ENCODE measurements at regions not wholly inside any gene's neighbourhood (a gene's known extent, or its start where the extent isn't known, plus 50 kb on each side); places are given as distances from the start of the nearest gene placed in this dataset.

DNA sequence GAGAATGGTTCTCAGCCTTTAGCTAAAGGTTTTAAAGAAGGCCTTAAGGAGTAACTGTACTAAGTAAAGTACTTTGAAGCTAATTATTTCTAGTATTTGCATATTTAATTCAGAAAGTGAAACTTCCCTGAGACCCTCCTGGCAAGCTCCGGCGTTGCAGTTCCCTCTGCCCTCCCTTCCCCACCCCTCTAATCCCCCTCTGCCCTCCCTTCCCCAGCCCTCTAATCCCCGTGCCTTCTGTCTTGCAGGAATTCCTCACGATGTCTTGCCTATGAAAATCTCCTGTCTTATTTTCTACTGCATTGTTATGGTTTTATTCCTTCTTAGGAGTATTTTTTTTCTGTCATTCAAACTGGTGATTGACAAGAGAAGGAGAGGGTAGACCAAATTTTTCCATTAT is 236.9 kb downstream of the COL4A1 start:
- TF ChIP-seq, protein P1, sequence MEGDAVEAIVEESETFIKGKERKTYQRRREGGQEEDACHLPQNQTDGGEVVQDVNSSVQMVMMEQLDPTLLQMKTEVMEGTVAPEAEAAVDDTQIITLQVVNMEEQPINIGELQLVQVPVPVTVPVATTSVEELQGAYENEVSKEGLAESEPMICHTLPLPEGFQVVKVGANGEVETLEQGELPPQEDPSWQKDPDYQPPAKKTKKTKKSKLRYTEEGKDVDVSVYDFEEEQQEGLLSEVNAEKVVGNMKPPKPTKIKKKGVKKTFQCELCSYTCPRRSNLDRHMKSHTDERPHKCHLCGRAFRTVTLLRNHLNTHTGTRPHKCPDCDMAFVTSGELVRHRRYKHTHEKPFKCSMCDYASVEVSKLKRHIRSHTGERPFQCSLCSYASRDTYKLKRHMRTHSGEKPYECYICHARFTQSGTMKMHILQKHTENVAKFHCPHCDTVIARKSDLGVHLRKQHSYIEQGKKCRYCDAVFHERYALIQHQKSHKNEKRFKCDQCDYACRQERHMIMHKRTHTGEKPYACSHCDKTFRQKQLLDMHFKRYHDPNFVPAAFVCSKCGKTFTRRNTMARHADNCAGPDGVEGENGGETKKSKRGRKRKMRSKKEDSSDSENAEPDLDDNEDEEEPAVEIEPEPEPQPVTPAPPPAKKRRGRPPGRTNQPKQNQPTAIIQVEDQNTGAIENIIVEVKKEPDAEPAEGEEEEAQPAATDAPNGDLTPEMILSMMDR (IDR thresholded peaks at IDR 0.05) = no peak
- TF ChIP-seq POLR2A (IDR thresholded peaks at IDR 0.05) = no peak

Measured in uterus (tissue), 2 donors.